SIG-M5 treated with dmso at 0.1 percent for 504 hours (cell line): ENCODE measurements at regions not wholly inside any gene's neighbourhood (a gene's known extent, or its start where the extent isn't known, plus 50 kb on each side); places are given as distances from the start of the nearest gene placed in this dataset.

Experiments used
- DNase-seq: peaks from one replicate; lab custom pipeline; 2025; ENCODE audit not compliant: unreplicated experiment; lab: John Stamatoyannopoulos, UW

DNA sequence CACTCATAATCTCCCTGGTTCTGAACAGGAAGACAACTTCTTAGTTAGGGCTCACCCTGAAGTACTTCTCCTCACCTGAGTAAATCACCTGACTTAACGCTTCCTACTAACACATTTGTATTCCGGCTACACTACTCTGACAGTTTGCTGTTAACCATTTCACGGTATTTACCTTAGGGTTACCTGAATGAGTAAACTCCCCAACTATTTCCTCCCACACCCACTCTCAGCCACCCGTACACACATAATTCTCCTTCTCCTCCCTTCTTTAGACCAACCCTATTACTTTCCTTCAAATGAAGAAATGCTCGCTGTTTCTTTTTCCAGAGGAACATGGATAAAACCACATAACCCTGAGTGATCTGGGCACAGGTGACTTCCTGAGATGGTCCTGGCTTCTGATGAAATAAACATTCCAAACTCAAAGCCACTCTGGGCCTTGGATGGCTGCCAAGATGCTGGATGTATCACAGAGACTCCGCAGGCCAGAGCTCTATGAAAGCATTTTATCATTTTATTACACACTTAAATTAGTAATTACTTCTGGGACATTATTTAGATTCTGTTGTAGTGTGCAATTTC is 183.6 kb upstream of the ATP11B start:
- no peak for DNase-seq

GRCh38 chr3:182612332-182612731 is 181.0 kb upstream of the ATP11B start:
- DNase-seq, result no peak

GRCh38 chr3:182617500-182617899 is 175.8 kb upstream of the ATP11B start:
- no peak for DNase-seq

- no peak for DNase-seq
Observed at GRCh38 chr3:182618085-182618732, 175.1 kb upstream of the ATP11B start.

- DNase-seq, result no peak
Observed at GRCh38 chr3:182618981-182619591, 174.2 kb upstream of the ATP11B start.

DNA sequence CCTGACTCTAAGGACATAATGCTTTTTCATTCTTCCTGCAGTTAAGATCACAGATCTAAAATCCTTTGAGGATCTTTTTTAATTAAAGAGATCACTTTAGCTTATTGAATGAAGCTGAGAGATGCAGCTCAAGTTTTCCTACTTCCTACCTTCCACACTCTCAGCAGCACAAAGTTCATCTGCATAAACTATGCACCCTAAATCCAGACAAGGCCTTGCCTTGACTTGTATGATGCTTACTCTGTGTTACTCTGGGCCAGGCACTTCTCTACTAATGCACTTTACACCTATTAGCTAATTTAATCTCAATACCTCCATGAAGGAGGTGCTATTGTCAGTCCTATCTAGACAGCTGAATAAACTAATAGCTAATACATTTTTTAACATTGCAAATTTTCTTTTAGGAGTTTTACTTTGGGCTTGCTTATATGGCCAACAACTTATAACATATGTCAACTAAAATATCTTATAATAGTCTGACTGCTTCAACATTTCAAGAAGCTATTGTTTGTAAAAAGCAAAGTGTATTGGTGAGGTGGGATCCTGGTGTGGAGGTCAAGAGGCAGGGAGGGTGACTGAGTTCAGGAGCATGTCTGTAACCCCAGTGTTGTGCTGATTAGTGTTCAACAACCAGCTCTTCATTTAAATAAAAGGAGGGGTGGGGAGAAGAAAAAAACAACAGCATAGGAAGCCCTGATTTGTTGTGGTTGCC is 172.4 kb upstream of the ATP11B start:
- DNase-seq, result no peak

GRCh38 chr3:182621435-182622240 is 171.7 kb upstream of the ATP11B start:
- DNase-seq, result no peak

DNA sequence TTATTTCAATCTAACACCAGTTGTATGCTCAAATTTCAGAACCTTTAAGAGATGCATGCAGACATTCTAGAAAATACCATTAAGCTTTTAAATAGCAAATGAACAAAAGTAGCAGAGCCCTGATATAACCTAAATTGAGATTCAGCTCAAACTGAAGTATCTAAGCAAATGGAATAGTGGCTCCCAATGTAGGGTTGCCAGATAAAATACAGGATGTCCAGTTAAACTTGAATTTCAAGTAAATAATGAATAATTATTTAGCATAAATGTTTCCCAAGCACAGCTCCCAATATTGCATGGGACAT is 171.1 kb upstream of the ATP11B start:
- no peak for DNase-seq

GRCh38 chr3:182626484-182627467 is 166.5 kb upstream of the ATP11B start:
- no peak for DNase-seq

GRCh38 chr3:182628531-182628930 is 164.8 kb upstream of the ATP11B start:
- no peak for DNase-seq

DNA sequence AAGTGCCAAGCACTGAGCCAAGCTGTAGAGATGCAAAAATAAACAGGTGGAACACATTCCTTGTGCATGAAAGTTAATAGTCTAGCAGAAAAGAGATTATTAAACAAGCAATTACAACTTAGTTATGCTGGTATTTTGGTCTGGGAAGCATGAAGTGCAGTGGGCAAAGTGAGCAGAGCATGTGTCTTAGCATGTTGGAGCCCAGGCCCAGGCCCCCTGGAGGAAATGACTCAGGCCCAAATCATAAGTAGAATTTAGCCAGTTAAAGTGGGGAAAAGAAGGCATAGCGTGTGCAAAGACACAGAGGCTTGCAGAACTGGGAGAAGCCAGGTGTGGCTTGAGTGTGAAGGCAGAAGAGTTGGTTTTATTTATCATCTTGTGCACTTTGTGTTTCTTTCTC is 163.8 kb upstream of the ATP11B start:
- DNase-seq, result no peak

GRCh38 chr3:182631183-182632076 is 161.9 kb upstream of the ATP11B start:
- DNase-seq, result no peak

DNA sequence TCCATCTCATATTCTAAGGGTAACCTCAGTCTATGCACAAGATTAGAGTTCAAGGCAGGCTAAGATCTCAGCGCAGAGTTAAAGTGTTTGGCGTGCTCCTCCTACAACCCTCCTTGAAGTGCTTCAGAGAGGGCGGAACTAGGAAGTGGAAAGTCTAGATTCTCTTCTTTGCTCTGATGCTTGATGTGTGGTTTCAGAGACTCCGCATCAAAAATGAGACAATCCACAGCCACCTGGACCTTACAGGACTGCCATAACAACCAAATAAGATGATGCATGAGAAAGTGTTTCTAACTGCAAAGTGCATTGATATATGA is 161.3 kb upstream of the ATP11B start:
- no peak for DNase-seq

DNA sequence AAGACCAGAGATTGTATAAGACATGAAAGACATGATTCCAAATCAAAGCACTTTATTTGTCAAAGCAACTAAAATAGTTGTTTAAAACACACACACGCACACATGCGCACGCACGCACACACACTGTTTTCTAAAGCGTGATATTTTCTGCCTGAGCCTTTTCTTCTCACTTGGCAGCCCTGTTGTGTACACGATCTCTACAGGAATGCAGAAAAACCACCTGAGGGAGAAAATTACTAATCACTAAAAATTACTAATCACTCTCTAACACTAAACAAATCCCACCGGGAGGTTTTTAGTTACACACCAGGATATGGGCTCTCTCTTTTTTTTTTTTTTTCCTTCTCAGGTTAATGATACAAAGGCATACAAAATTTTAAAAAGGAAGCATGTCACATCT is 160.1 kb upstream of the ATP11B start:
- no peak for DNase-seq

GRCh38 chr3:182636646-182637045 is 156.7 kb upstream of the ATP11B start:
- no peak for DNase-seq

DNA sequence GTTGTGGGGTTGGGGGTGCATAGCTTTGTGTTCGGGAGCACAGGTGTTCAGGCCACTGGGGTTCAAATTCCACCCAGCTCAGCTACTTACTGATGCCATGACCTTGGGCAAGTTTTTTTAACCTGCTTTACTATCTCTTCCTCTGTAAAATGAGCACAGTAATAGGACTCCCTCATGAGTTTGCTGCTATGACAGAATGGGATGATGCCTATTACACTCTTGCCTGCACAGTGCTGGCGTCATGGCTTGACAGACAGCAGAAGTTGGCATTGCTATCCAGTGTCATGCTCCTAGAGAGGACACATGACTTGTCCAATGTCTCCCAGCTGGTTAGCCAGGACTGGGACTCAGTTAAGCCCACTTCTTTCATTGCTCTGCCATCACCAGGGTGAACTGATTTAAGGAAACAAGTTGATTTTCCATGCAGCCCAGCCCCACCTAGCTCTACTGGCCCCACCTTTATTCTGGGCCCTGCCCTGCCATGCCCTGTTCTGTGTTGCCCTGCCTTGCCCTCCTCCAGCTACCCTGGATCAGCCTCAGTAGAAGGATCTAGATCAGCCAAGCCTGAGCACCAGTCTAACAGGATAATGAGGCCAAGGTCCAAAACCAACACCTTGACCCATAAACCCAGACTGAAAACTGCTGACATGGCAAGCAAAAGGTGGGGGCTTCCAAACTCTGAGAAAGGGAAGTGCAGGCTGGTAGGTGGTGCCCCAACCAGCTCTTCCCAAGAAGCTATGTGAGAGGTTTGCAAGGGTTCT is 155.8 kb upstream of the ATP11B start:
- DNase-seq, result no peak

DNA sequence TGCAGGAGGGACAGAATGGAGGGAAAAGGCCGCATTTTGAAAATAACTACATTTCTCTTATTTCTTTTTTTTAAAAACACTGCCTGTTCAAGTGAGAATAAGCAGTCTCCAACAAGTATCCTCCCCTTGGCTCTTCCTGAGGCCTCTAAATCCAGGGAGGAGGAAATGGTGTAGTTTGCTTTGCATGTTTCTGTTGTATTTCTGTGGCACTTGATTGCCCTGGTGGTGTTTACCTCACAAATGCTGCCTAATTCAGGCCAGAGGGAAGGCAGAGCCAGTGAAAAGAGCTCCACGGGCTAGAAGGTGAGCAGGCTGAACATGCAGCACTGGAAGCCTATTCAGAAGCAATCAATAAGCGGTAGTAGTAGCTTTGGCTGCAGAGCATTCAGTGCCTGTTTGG is 149.3 kb upstream of the ATP11B start:
- no peak for DNase-seq

GRCh38 chr3:182644790-182645433 is 148.4 kb upstream of the ATP11B start:
- DNase-seq, result no peak
